NB4 (cell line): ENCODE measurements at regions not wholly inside any gene's neighbourhood (a gene's known extent, or its start where the extent isn't known, plus 50 kb on each side); places are given as distances from the start of the nearest gene placed in this dataset.

Source experiments
- DNase-seq: peaks from one replicate; pipeline ENCODE4 v3.0.0; 2010; ENCODE audit warnings: low read depth
- H3K4me3 ChIP-seq: one replicate; pipeline ENCODE4 v1.5.1; 2011; ENCODE audit warnings: mild to moderate bottlenecking, low read depth, low read length, moderate library complexity
- CTCF ChIP-seq: IDR thresholded peaks from one replicate; pipeline ENCODE4 v1.5.1; 2012; ENCODE audit warnings: low read depth, low read length
- MYC ChIP-seq: IDR thresholded peaks from 2 replicates; pipeline ENCODE4 v1.6.1; 2011; ENCODE audit warnings: low read depth, low read length
- POLR2A ChIP-seq: IDR thresholded peaks from 2 replicates; pipeline ENCODE4 v1.6.1; 2011; ENCODE audit warnings: mild to moderate bottlenecking; ENCODE audit not compliant: insufficient read length; ENCODE audit errors: extremely low read depth
- TF ChIP-seq, protein P1 (sequence below): IDR thresholded peaks from 2 replicates; pipeline ENCODE4 v1.6.1; 2011; ENCODE audit warnings: low read depth, low read length

GRCh38 chr3:40719660-40720287 is 195.0 kb downstream of the ZNF621 start:
- TF ChIP-seq CTCF: no peak
- TF ChIP-seq, protein P1, sequence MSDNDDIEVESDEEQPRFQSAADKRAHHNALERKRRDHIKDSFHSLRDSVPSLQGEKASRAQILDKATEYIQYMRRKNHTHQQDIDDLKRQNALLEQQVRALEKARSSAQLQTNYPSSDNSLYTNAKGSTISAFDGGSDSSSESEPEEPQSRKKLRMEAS: no peak
- TF ChIP-seq MYC: no peak
- TF ChIP-seq POLR2A: no peak
- peak; percentile 16 for DNase-seq
- no peak overlapping the region for H3K4me3 ChIP-seq

GRCh38 chr3:40720341-40720740 is 195.6 kb downstream of the ZNF621 start:
- no peak overlapping the region for H3K4me3 ChIP-seq
- DNase-seq: no peak
- TF ChIP-seq POLR2A (no peak), CTCF (no peak), MYC (no peak)
- TF ChIP-seq, protein P1: no peak

DNA sequence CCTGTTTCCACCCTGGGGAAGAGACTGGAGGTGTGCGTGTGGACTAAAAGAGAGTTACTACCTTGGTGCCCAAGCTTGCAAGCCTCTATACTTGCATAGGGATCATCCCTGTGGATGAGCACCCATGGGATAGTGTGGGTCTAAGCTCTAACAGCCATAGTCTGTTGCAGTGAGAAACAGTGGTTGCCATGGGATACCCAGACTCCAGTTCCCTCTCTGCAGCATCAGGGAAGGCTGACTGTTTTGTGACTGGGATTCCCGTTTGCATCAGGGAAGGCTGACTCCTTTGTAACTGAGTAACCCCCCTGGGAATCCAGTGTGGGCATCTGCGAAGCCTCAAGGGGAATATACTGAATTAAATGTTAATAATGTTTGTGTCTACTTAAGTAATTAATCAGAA is 196.1 kb downstream of the ZNF621 start:
- DNase-seq: no peak
- TF ChIP-seq CTCF: no peak
- TF ChIP-seq POLR2A: no peak
- no peak for TF ChIP-seq MYC
- no peak overlapping the region for H3K4me3 ChIP-seq

GRCh38 chr3:40723083-40723660 is 198.4 kb downstream of the ZNF621 start:
- TF ChIP-seq MYC (no peak), POLR2A (no peak), CTCF (no peak)
- TF ChIP-seq, protein P1: no peak
- H3K4me3 ChIP-seq: no peak overlapping the region
- DNase-seq: no peak

- no peak for TF ChIP-seq CTCF
- no peak for TF ChIP-seq MYC
- TF ChIP-seq, protein P1: no peak
- no peak for TF ChIP-seq POLR2A
- no peak overlapping the region for H3K4me3 ChIP-seq
- no peak for DNase-seq
Observed at GRCh38 chr3:40725031-40725430, 200.3 kb downstream of the ZNF621 start.

- TF ChIP-seq, protein P1: no peak
- TF ChIP-seq MYC: no peak
- no peak for TF ChIP-seq POLR2A
- TF ChIP-seq CTCF: no peak
- no peak for DNase-seq
- no peak overlapping the region for H3K4me3 ChIP-seq
Observed at GRCh38 chr3:40731445-40731844, 206.7 kb downstream of the ZNF621 start.
